Esophagus mucosa (tissue), 1 donor: ENCODE measurements at regions not wholly inside any gene's neighbourhood (a gene's known extent, or its start where the extent isn't known, plus 50 kb on each side); places are given as distances from the start of the nearest gene placed in this dataset.

Experiments used
- ATAC-seq: fragments of 200-7000 bp; cut with Tn5 transposase; one replicate; pipeline ENCODE4 v1.9.1; 2020
- donor health status: DM: yes; HTN: yes; CAD: no.

DNA sequence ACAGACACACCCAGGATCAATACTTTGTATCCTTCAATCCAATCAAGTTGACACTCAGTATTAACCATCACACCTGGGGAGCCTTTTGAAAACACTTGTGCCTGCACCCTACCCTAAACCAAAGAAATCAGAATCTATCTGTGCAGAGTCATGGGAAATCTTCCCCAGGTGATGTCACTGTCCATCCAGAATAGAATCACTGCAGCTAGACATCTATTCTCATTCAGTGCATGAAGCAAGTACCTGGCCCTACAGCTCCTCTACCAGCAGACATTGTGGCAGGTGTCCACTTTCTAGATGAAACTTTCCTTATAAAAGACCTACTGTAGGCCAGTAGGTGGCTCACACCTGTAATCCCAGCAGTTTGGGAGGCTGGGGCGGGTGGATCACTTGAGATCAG is 262.4 kb upstream of the MARCKS start:
- ATAC-seq, result peak; percentile 31

DNA sequence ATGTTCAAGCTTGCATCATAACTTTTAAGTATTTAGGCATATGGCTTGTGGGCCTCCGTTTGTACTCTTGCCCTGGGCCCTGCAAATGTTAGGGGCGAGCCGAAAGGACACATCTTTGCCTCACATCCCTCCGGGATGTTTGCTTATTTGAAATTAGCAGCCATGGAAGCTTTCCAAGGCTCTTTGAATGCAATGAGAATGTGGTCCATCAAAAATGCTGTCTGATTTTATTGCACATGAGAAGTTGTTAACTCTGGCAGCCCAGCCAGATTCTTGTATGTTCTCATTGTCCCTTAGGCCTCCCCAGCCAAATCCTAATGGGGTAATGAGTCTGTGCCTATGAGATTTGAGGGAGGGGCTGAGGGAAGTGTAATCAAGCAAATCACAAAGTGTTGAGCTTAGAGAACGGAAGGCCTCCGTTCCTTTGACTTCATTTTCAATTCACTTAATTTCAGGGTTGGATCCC is 261.2 kb upstream of the MARCKS start:
- no peak for ATAC-seq

DNA sequence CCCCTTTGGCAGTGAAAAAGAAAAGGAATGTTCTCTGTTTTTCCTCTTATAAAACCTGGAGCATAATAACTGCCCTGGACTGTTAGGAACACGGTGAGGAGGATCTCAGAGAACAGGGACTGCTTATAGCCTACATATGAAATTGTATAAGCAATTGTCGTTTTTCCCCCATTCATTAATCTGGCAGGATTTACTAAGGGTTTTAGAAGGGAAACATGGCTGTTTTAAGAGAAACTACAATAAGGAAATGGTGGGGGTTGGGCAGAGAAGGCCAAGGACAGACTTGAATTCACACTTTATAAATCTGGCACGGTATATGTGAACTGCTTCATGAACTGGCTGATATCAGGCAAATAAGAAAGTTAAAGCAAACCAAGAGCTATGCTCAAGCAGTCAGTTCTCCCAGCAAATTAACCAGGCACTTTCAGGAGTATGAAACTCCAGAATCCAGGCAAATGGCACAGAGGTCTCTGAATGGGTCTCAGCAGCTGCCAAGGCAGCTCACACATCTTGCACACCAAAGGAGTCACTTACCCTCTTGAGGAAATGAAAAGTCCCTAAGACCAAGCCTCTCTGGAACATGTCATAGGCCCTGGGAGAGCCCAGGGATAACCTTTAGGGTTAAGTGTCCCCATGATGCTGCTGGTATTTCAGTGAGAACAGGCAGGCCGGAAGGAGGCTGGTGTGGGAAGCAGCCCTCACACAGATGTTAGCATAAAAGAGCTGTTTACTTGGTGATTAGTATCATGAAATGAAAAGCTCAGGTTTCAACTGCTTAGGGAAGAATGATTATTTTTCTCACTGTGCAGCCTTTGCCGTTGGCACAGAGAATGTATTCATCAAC is 260.5 kb upstream of the MARCKS start:
- no peak for ATAC-seq

- ATAC-seq, result no peak
Measured at GRCh38 chr6:113597231-113597583, 259.9 kb upstream of the MARCKS start.

GRCh38 chr6:113598786-113599185 is 258.4 kb upstream of the MARCKS start:
- ATAC-seq, result no peak

DNA sequence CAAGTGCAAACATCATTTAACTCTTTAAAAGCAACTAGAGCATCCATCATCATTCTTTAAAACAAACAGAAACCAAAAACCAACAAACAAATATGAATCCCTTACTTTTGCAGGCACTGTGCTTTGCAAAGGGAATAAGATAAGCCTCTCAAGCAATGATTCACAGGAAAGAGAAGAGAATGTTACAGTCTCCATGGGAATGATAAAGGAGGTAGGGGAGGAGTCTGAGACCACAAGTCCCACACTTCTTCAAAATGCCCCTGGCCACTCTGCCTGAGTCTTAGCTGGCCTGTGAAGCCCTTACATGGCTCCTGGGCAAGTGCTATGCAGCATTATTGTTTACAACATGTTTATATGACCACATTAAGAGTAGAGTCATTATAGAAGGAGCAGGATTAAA is 257.7 kb upstream of the MARCKS start:
- no peak for ATAC-seq

DNA sequence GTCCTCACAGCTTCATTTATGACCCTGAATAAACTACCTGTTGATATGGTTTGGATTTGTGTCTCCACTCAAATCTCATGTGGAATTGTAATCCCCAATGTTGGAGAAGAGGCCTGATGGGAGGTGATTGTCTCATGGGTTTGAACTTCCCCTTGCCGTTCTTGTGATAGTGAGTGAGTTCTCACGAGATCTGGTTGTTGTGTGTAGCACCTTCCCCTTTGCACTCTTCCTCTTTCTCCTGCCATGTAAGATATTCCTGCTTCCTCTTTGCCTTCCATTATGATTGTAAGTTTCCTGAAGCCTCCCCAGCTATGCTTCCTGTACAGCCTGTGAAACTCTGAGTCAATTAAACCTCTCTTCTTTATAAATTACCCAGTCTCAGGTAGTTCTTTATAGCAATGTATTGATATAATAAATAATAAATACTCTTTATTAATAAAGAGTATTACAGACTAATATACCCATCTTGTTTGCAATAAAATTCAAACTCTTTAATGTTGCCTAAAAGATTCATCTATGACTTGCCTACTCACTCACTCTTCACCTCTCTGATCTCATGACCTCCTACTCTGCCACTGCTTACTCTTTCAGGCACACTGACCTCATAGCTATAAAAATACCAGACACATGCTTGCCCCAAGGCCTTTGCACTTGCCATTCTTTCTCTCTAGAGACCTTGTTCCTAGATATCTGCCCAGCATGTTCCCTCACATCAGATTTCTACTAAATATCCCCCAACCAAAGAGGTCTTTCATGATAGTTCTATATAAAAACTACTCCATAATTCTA is 256.4 kb upstream of the MARCKS start:
- no peak for ATAC-seq

DNA sequence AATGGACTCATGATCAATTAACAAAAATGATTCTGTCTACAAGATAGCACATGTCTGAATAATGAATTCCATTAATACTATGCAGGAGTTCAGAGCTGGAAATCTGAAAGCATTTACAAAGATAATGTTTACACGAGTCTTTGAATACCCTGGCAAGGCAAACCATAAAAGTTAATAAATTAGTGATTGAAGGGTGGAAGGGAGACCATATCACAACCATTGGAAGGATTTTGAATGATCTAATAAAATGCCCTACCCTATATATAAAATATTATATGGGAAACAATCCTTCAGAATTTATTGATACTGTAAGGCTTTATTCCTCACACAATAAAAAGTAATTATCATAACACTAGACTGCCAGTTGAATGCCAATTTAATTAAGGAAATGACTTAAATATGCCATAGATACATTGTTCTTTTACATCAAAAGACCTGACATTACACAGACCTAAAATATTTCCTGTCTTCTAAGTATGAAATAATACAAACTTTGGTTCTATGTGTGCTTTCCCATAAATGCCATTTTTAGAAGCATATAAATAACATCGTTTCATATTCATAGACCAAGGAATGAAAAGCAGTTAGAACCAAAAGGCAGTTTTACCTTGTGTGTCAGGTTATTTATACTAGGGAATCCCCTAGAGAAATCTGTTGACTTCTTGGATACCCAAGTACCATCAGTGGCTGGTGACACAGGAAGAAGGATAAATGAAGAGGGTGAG is 249.2 kb upstream of the MARCKS start:
- ATAC-seq, result no peak

- ATAC-seq, result no peak
Measured at GRCh38 chr6:113610377-113610988, 246.7 kb upstream of the MARCKS start.

- no peak for ATAC-seq
Measured at GRCh38 chr6:113616701-113617274, 240.4 kb upstream of the MARCKS start.

- no peak for ATAC-seq
Measured at GRCh38 chr6:113619077-113619476, 238.1 kb upstream of the MARCKS start.

DNA sequence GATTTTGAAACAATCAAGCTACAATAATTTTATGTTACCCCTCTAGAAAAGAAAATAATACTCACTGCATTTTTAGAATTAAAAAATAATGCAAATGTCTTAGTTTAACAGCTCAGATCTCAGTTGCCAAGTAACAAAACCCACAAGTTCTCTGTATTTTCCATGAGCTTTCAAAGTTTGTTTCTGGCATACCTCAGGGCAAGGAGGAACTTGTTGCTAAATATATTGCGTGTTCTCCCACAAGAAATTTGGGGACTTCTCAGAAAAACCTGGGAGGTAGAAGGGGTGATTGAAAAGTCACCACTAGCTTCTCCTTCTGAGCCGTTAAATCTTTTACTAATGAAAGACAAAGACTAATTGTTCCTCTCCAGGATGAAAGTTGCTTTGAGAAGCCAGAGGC is 236.8 kb upstream of the MARCKS start:
- ATAC-seq, result no peak

DNA sequence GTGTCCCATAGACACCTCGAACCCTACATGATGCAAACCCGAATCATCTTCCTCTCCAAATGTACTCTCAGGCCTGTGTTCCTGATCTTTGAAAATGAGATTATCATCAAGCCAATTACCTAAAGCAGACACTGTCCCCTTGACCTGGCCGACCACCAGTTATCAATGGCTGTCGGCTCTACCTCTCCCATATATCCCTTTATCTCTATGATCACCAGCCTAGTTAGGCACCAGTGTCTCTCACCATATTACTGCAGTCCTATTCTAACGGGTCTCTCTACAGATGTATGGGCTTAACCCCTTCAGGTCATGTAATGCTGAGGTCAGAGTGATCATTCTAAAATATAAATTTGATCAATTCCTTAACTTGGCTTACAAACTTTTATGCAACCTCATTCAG is 234.9 kb upstream of the MARCKS start:
- no peak for ATAC-seq

GRCh38 chr6:113623129-113623528 is 234.0 kb upstream of the MARCKS start:
- ATAC-seq, result no peak

DNA sequence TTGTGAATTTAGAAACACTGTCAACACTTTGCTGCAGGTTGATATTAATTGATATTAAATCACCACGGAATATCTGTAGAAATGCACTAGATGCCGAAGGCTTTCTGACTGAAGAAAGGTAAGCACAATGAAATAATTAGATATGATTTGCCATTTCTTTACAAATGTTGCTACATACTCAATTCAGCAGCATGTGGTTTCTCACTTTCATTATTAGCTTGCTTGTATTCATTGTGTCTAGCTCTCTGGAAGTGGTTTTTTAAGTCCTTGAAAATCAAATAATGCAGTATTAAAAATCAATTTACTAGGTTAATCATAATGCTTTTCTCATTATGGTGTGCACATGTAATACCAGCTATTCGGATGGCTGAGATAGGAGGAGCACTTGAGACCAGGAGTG is 231.3 kb upstream of the MARCKS start:
- ATAC-seq, result no peak

GRCh38 chr6:113626475-113626874 is 230.7 kb upstream of the MARCKS start:
- no peak for ATAC-seq

DNA sequence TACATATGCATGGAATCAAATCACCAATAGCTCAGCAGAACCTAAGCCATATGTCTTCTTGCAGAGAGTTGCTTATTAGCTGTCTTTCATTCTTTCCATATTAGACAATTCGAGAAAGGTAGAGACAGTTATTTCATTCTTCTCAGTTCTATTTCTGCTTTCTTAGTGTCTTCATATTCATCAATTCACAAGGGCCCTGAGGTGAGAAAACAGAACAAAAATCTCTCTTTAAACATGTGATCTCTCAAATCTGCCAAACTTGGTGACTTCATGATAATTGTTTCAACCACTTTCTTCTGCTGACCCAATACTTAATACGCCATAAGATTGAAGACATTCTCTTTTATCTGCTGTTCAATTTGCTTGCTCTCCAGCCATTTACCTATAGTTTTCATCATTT is 229.7 kb upstream of the MARCKS start:
- ATAC-seq, result no peak

GRCh38 chr6:113629256-113629655 is 227.9 kb upstream of the MARCKS start:
- no peak for ATAC-seq

DNA sequence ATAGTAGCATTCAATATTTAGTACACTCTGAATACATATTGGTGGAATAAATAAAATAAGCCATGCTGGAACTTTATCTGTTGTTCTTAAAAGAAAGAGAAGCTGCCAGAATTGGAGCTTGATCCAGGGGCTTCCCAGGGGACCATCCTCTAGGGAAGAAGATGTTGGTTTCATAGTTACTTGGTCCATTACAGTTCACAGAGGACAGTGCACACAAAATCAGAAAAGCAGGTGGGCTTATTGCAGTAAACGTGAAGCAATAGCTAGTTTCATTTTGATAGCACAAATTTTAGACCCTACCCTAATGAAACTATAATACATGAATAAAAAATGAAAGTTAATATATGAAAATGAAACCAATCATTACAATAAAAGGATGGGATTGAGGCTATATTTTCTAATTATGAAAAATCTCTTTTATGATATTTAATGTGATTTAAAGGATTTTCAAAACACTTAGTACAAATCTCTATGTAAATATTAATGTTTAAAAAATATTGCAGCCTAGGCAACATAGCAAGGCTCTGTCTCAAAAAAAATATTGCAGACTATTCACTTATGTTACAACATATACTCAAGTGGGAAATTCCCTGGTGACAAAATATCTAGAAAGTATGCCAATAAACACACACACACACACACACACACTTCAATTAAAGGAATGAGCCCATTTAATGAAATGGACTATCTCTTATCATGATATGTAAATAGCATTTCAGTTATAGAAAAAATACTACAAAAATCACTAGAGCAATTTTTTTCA is 227.0 kb upstream of the MARCKS start:
- ATAC-seq, result peak; percentile 32

GRCh38 chr6:113630738-113631535 is 226.2 kb upstream of the MARCKS start:
- peak; percentile 42 for ATAC-seq

- ATAC-seq, result no peak
Measured at GRCh38 chr6:113631666-113632065, 225.5 kb upstream of the MARCKS start.
